Panc1 (cell line): ENCODE measurements at regions not wholly inside any gene's neighbourhood (a gene's known extent, or its start where the extent isn't known, plus 50 kb on each side); places are given as distances from the start of the nearest gene placed in this dataset.

Source experiments
- CTCF ChIP-seq: fragments of 450-650 bp; IDR thresholded peaks from 2 replicates; pipeline ENCODE4 v1.5.1; 2017; ENCODE audit warnings: mild to moderate bottlenecking
- POLR2AphosphoS5 ChIP-seq: IDR thresholded peaks from 2 replicates; pipeline ENCODE4 v1.6.1; 2012; ENCODE audit warnings: mild to moderate bottlenecking, low read depth, low read length, moderate library complexity
- REST ChIP-seq, 2 experiments: IDR thresholded peaks; 2 replicates each; pipeline ENCODE4 v1.6.1; 2011 to 2012; ENCODE audit warnings: low read depth in 2 of 2, control low read depth in 1 of 2, low read length in 1 of 2, mild to moderate bottlenecking in 1 of 2, moderate library complexity in 1 of 2; ENCODE audit not compliant: insufficient read depth in 1 of 2
- SIN3A ChIP-seq: IDR thresholded peaks from 2 replicates; pipeline ENCODE4 v1.6.1; 2012; ENCODE audit warnings: low read depth, mild to moderate bottlenecking, low read length, moderate library complexity, borderline replicate concordance; ENCODE audit not compliant: insufficient read depth

- TF ChIP-seq REST (IDR thresholded peaks at IDR 0.05; ENCODE audit: insufficient read depth in 1 of 2, low read depth in 2 of 2, low read length in 1 of 2), result no peak
- no peak for TF ChIP-seq CTCF
- TF ChIP-seq POLR2AphosphoS5, result no peak
- no peak for TF ChIP-seq SIN3A
Measured at GRCh38 chr12:93122569-93123091, 193.5 kb upstream of the EEA1 start.
